ENCODE measurements at regions not wholly inside any gene's neighbourhood (a gene's known extent, or its start where the extent isn't known, plus 50 kb on each side); places are given as distances from the start of the nearest gene placed in this dataset.

GRCh38 chr12:124717318-124717717, 146.3 kb downstream of the SCARB1 start:
- no peak for TF ChIP-seq CTCF (IDR thresholded peaks at IDR 0.05; ENCODE audit: insufficient read depth, low read depth, low read length)
- TF ChIP-seq EZH2 (IDR thresholded peaks at IDR 0.05; ENCODE audit: insufficient read depth, low read length): no peak
